IgD-negative memory B cell (primary cell): ENCODE measurements at regions not wholly inside any gene's neighbourhood (a gene's known extent, or its start where the extent isn't known, plus 50 kb on each side); places are given as distances from the start of the nearest gene placed in this dataset.

Source experiments
- H3K27ac Mint-ChIP-seq, 3 donors: one replicate each; pipeline ENCODE4 v1.8.0; 2020 to 2022; ENCODE audit warnings: mild to moderate bottlenecking in 3 of 3, mixed read lengths in 3 of 3, moderate library complexity in 1 of 3
- H3K27me3 Mint-ChIP-seq: one replicate; pipeline ENCODE4 v1.8.0; 2021; ENCODE audit warnings: mixed read lengths
- H3K36me3 Mint-ChIP-seq: one replicate; pipeline ENCODE4 v1.8.0; 2020; ENCODE audit warnings: mild to moderate bottlenecking, mixed read lengths
- H3K4me1 Mint-ChIP-seq, 3 donors: one replicate each; pipeline ENCODE4 v1.8.0; 2020 to 2022; ENCODE audit warnings: mixed read lengths in 3 of 3, mild to moderate bottlenecking in 1 of 3
- H3K4me3 Mint-ChIP-seq, 4 donors: one replicate each; pipeline ENCODE4 v1.8.0; 2020 to 2022; ENCODE audit warnings: mild to moderate bottlenecking in 4 of 4, mixed read lengths in 4 of 4, moderate library complexity in 3 of 4
- H3K9me3 Mint-ChIP-seq, 3 donors: one replicate each; pipeline ENCODE4 v1.8.0; 2020 to 2021; ENCODE audit warnings: mixed read lengths in 3 of 3, mild to moderate bottlenecking in 1 of 3

- no peak overlapping the region for H3K4me3 Mint-ChIP-seq
- no peaks in the 10 kb centered on the region for H3K27me3 Mint-ChIP-seq
- H3K27ac Mint-ChIP-seq, result no peak overlapping the region
- no peaks in the 10 kb centered on the region for H3K9me3 Mint-ChIP-seq
- peaks cover 10 to 15% (median 15%) of the 10 kb centered on the region in 3 donors for H3K4me1 Mint-ChIP-seq
- H3K36me3 Mint-ChIP-seq, result no peaks in the 10 kb centered on the region
Observed at GRCh38 chr11:111123463-111124398, 121.8 kb upstream of the POU2AF2 start.

GRCh38 chr11:111120696-111121302 is 124.7 kb upstream of the POU2AF2 start:
- Mint-ChIP-seq H3K9me3 (no peaks in the 10 kb centered on the region), H3K4me1 (peaks cover 8 to 15% (median 15%) of the 10 kb centered on the region in 3 donors), H3K27me3 (no peaks in the 10 kb centered on the region), H3K4me3 (no peak overlapping the region), H3K27ac (no peak overlapping the region), H3K36me3 (no peaks in the 10 kb centered on the region)

GRCh38 chr11:111120161-111120560 is 125.4 kb upstream of the POU2AF2 start:
- Mint-ChIP-seq H3K27me3 (no peaks in the 10 kb centered on the region), H3K27ac (no peak overlapping the region), H3K9me3 (no peaks in the 10 kb centered on the region), H3K4me3 (peak overlapping the region in 1 of 4 donors; percentile 23), H3K4me1 (peaks cover 8 to 15% (median 15%) of the 10 kb centered on the region in 3 donors), H3K36me3 (no peaks in the 10 kb centered on the region)

GRCh38 chr11:111119751-111120150 is 125.8 kb upstream of the POU2AF2 start:
- H3K4me3 Mint-ChIP-seq, result no peak overlapping the region
- H3K27me3 Mint-ChIP-seq, result no peaks in the 10 kb centered on the region
- peaks cover 8 to 15% (median 12%) of the 10 kb centered on the region in 3 donors for H3K4me1 Mint-ChIP-seq
- H3K9me3 Mint-ChIP-seq, result no peaks in the 10 kb centered on the region
- no peak overlapping the region for H3K27ac Mint-ChIP-seq
- H3K36me3 Mint-ChIP-seq, result no peaks in the 10 kb centered on the region

GRCh38 chr11:111115890-111116289 is 129.6 kb upstream of the POU2AF2 start:
- no peak overlapping the region for H3K4me3 Mint-ChIP-seq
- no peaks in the 10 kb centered on the region for H3K27me3 Mint-ChIP-seq

GRCh38 chr11:111114091-111114490 is 131.4 kb upstream of the POU2AF2 start:
- Mint-ChIP-seq H3K9me3 (no peaks in the 10 kb centered on the region), H3K4me3 (no peak overlapping the region), H3K36me3 (no peaks in the 10 kb centered on the region), H3K27me3 (no peaks in the 10 kb centered on the region), H3K27ac (no peak overlapping the region), H3K4me1 (peaks cover 0 to 4% (median 2%) of the 10 kb centered on the region in 3 donors)

More at GRCh38 chr11:111115890-111116289, 129.6 kb upstream of the POU2AF2 start:
- Mint-ChIP-seq H3K9me3 (no peaks in the 10 kb centered on the region), H3K27ac (no peak overlapping the region), H3K4me1 (peaks cover 0 to 4% (median 2%) of the 10 kb centered on the region in 3 donors), H3K36me3 (no peaks in the 10 kb centered on the region)

GRCh38 chr11:111112614-111113013 is 132.9 kb upstream of the POU2AF2 start:
- Mint-ChIP-seq H3K4me3 (no peak overlapping the region), H3K27ac (no peak overlapping the region), H3K27me3 (no peaks in the 10 kb centered on the region), H3K9me3 (no peaks in the 10 kb centered on the region), H3K36me3 (no peaks in the 10 kb centered on the region), H3K4me1 (peaks cover under 1 to 6% (median 2%) of the 10 kb centered on the region in 3 donors)

- H3K27ac Mint-ChIP-seq, result no peak overlapping the region
- no peaks in the 10 kb centered on the region for H3K27me3 Mint-ChIP-seq
- peaks cover 10 to 13% (median 11%) of the 10 kb centered on the region in 3 donors for H3K4me1 Mint-ChIP-seq
- no peaks in the 10 kb centered on the region for H3K36me3 Mint-ChIP-seq
- no peaks in the 10 kb centered on the region for H3K9me3 Mint-ChIP-seq
- peak overlapping the region in 2 of 4 donors; percentile 14 to 34 for H3K4me3 Mint-ChIP-seq
Observed at GRCh38 chr11:111107501-111107900, 138.0 kb upstream of the POU2AF2 start.

GRCh38 chr11:111106641-111107040 is 138.9 kb upstream of the POU2AF2 start:
- Mint-ChIP-seq H3K36me3 (no peaks in the 10 kb centered on the region), H3K9me3 (no peaks in the 10 kb centered on the region), H3K27ac (no peak overlapping the region), H3K4me1 (peaks cover 10 to 13% (median 11%) of the 10 kb centered on the region in 3 donors), H3K27me3 (no peaks in the 10 kb centered on the region), H3K4me3 (no peak overlapping the region)

GRCh38 chr11:111105566-111105965 is 140.0 kb upstream of the POU2AF2 start:
- Mint-ChIP-seq H3K36me3 (no peaks in the 10 kb centered on the region), H3K27ac (no peak overlapping the region), H3K9me3 (peaks cover 0 to under 1% (median 0%) of the 10 kb centered on the region in 3 donors), H3K27me3 (peaks cover 4% of the 10 kb centered on the region), H3K4me1 (peaks cover 10 to 13% (median 11%) of the 10 kb centered on the region in 3 donors), H3K4me3 (no peak overlapping the region)

GRCh38 chr11:111104185-111104584 is 141.3 kb upstream of the POU2AF2 start:
- Mint-ChIP-seq H3K36me3 (no peaks in the 10 kb centered on the region), H3K27ac (no peak overlapping the region), H3K4me3 (no peak overlapping the region), H3K4me1 (peaks cover 10 to 13% (median 12%) of the 10 kb centered on the region in 3 donors), H3K9me3 (peaks cover 0 to 3% (median 1%) of the 10 kb centered on the region in 3 donors), H3K27me3 (peaks cover 4% of the 10 kb centered on the region)

- Mint-ChIP-seq H3K27ac (no peak overlapping the region), H3K27me3 (peaks cover 4% of the 10 kb centered on the region), H3K36me3 (no peaks in the 10 kb centered on the region), H3K4me1 (peaks cover 5 to 7% (median 6%) of the 10 kb centered on the region in 3 donors), H3K9me3 (peaks cover 0 to 3% (median 1%) of the 10 kb centered on the region in 3 donors), H3K4me3 (no peak overlapping the region)
Observed at GRCh38 chr11:111101881-111102280, 143.6 kb upstream of the POU2AF2 start.

GRCh38 chr11:111099028-111099713 is 146.4 kb upstream of the POU2AF2 start:
- Mint-ChIP-seq H3K4me1 (peaks cover 6 to 7% (median 6%) of the 10 kb centered on the region in 3 donors), H3K9me3 (peaks cover 1 to 3% (median 2%) of the 10 kb centered on the region in 3 donors), H3K27ac (no peak overlapping the region), H3K4me3 (no peak overlapping the region), H3K36me3 (no peaks in the 10 kb centered on the region), H3K27me3 (peaks cover 4% of the 10 kb centered on the region)

- H3K27me3 Mint-ChIP-seq, result peaks cover 4% of the 10 kb centered on the region
- peaks cover 1 to 3% (median 2%) of the 10 kb centered on the region in 3 donors for H3K9me3 Mint-ChIP-seq
- peaks cover 4 to 5% (median 5%) of the 10 kb centered on the region in 3 donors for H3K4me1 Mint-ChIP-seq
- H3K36me3 Mint-ChIP-seq, result no peaks in the 10 kb centered on the region
- no peak overlapping the region for H3K4me3 Mint-ChIP-seq
- no peak overlapping the region for H3K27ac Mint-ChIP-seq
Observed at GRCh38 chr11:111098091-111098490, 147.4 kb upstream of the POU2AF2 start.

GRCh38 chr11:111097191-111097590 is 148.3 kb upstream of the POU2AF2 start:
- Mint-ChIP-seq H3K27ac (no peak overlapping the region), H3K27me3 (peaks cover 7% of the 10 kb centered on the region), H3K4me1 (peaks cover 4 to 5% (median 5%) of the 10 kb centered on the region in 3 donors), H3K36me3 (no peaks in the 10 kb centered on the region), H3K9me3 (peaks cover 1 to 3% (median 2%) of the 10 kb centered on the region in 3 donors), H3K4me3 (peak overlapping the region; percentile 68 to 80 (median 72))
